Adipocyte (in vitro differentiated cells): ENCODE measurements at regions not wholly inside any gene's neighbourhood (a gene's known extent, or its start where the extent isn't known, plus 50 kb on each side); places are given as distances from the start of the nearest gene placed in this dataset.
A peak's percentile ranks its signal among the peaks of the same experiment; 100 is the strongest.

Source experiments
- DNase-seq: peaks from one replicate; pipeline ENCODE4 v3.0.0-alpha.2; 2015; ENCODE audit warnings: low read depth
- H3K27me3 ChIP-seq: replicated peaks from 2 replicates; pipeline ENCODE4 v1.7.0; 2013; ENCODE audit warnings: mild to moderate bottlenecking, low read length, moderate library complexity; ENCODE audit not compliant: control insufficient read depth, insufficient read depth
- H3K36me3 ChIP-seq: 2 replicates; pipeline ENCODE4 v1.7.0; 2013; ENCODE audit warnings: low read length, mild to moderate bottlenecking, moderate library complexity; ENCODE audit not compliant: control insufficient read depth, insufficient read depth, severe bottlenecking
- H3K4me1 ChIP-seq: 2 replicates; pipeline ENCODE4 v1.7.0; 2013; ENCODE audit warnings: mild to moderate bottlenecking, low read length, moderate library complexity; ENCODE audit not compliant: control insufficient read depth, insufficient read depth
- H3K4me3 ChIP-seq: 2 replicates; pipeline ENCODE4 v1.7.0; 2013; ENCODE audit warnings: mild to moderate bottlenecking, low read length, moderate library complexity
- H3K9ac ChIP-seq: 2 replicates; pipeline ENCODE4 v1.7.0; 2013; ENCODE audit warnings: mild to moderate bottlenecking, low read length, moderate library complexity
- H3K9me3 ChIP-seq: 2 replicates; pipeline ENCODE4 v1.7.0; 2013; ENCODE audit warnings: mild to moderate bottlenecking, low read length, moderate library complexity; ENCODE audit not compliant: control insufficient read depth

DNA sequence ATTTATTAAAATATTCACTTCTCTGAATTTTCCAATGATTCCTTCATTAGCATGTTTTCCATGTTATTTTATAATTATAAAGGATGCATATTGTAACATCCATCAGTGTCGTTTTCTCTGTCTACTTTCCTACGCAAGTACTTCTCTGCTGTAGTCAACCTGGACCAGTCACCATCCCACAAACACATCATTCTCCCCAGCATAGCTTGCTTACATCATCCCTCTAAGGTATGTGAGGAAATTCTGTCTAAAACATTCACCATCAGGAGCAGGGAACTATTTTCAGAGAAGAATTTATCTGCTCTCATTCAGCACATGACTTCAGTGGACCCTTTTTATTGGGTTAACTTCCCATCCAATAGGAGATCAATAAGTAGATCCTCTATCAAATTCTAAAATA, 806.1 kb upstream of the ARGLU1 start:
- Histone ChIP-seq H3K9me3 (no peaks in the 10 kb centered on the region), H3K9ac (no peak overlapping the region), H3K36me3 (no peaks in the 10 kb centered on the region), H3K4me1 (peaks cover 15% of the 10 kb centered on the region), H3K4me3 (no peak overlapping the region), H3K27me3 (no peaks in the 10 kb centered on the region)
- DNase-seq = no peak

- H3K4me1 ChIP-seq = peaks cover 15% of the 10 kb centered on the region
- no peak overlapping the region for H3K9ac ChIP-seq
- H3K4me3 ChIP-seq = no peak overlapping the region
- H3K9me3 ChIP-seq = no peaks in the 10 kb centered on the region
- H3K36me3 ChIP-seq = no peaks in the 10 kb centered on the region
- peak; percentile 94 for DNase-seq
- H3K27me3 ChIP-seq = no peaks in the 10 kb centered on the region
Observed at GRCh38 chr13:107373551-107373950, 805.6 kb upstream of the ARGLU1 start.

DNA sequence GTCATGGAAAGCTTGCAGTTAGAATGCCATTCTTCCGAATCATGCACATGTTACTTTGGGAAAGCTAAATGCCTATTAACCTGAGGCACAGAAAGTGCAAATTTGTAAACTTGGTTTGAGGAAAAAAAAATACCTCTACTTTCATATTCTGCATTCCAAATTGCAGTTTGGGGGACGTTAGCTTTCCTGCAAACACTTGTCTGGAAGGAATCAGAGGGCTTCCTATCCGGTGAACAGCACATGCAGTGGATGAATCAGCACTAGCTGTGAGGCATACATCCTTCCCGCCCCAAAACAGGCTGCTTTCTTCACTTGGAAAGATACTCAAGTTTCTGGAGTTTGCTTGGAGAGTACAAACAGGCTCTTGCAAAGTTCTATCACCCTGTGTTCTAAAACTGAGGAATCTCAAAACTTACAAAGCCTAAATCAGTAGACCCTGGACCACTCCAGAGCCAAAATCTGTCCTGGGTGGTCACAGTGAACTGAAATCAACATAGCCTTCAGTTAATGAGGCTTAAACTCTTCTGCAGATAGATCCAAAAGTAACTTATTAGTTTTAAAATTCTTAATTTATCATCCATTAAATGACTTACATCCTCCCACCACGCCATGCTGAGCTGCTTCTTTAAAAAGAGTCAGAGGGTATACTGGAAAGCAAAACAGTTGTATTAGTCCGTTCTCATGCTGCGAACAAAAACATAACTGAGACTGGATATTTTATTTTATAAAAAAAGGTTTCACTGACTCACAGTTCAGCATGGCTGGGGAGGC, 802.3 kb upstream of the ARGLU1 start:
- Histone ChIP-seq H3K4me3 (no peak overlapping the region), H3K9ac (no peak overlapping the region), H3K4me1 (peaks cover 4% of the 10 kb centered on the region), H3K27me3 (no peaks in the 10 kb centered on the region), H3K9me3 (no peaks in the 10 kb centered on the region), H3K36me3 (no peaks in the 10 kb centered on the region)
- DNase-seq = peak; percentile 79

GRCh38 chr13:107367258-107367657, 799.3 kb upstream of the ARGLU1 start:
- Histone ChIP-seq H3K9ac (no peak overlapping the region), H3K9me3 (no peaks in the 10 kb centered on the region), H3K4me3 (no peak overlapping the region), H3K36me3 (no peaks in the 10 kb centered on the region), H3K27me3 (no peaks in the 10 kb centered on the region), H3K4me1 (peaks cover 5% of the 10 kb centered on the region)
- no peak for DNase-seq

DNA sequence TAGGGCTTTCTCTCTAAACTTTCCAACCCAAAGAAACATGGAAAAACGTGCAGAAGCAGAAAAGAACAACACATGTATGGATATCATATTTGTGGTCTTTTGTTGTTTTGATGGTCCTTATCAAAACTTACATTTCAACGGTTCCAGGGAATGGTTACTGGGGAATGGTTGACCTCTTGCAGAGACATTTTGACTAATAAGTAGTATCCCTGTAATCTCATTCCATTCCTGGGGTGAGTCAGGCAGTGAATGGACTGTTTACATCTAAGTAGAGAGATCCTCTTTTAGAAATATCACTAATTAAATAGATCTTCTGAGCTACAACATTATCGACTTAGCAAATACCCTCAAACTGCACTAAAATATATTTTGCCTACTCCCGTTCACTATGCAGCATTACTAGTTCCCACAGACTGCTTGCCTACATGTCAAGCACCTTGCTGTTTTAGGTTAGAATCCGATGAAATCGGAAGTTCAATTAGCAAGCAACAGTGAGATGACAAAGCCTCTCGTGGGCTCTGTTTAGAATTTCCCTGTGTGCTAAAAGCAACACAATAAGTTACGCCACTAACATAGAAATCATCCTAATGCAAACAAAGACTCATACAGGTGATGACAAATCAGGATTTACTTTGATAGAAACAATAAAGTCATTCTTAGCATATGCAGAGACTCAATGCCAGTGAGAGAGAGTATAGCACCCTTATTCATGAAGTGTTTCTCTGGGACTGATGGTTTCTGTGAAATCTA, 797.7 kb upstream of the ARGLU1 start:
- no peaks in the 10 kb centered on the region for H3K36me3 ChIP-seq
- DNase-seq = peak; percentile 37
- no peak overlapping the region for H3K9ac ChIP-seq
- no peak overlapping the region for H3K4me3 ChIP-seq
- no peaks in the 10 kb centered on the region for H3K27me3 ChIP-seq
- H3K9me3 ChIP-seq = no peaks in the 10 kb centered on the region
- peaks cover 5% of the 10 kb centered on the region for H3K4me1 ChIP-seq

- DNase-seq = no peak
- Histone ChIP-seq H3K4me1 (peaks cover 5% of the 10 kb centered on the region), H3K4me3 (no peak overlapping the region), H3K9me3 (no peaks in the 10 kb centered on the region), H3K9ac (no peak overlapping the region), H3K36me3 (no peaks in the 10 kb centered on the region), H3K27me3 (no peaks in the 10 kb centered on the region)
Observed at GRCh38 chr13:107364658-107365057, 796.7 kb upstream of the ARGLU1 start.

GRCh38 chr13:107361666-107362065, 793.7 kb upstream of the ARGLU1 start:
- no peak overlapping the region for H3K9ac ChIP-seq
- H3K27me3 ChIP-seq = no peaks in the 10 kb centered on the region
- DNase-seq = no peak
- H3K4me1 ChIP-seq = peaks cover 5% of the 10 kb centered on the region
- no peaks in the 10 kb centered on the region for H3K9me3 ChIP-seq
- H3K4me3 ChIP-seq = no peak overlapping the region
- H3K36me3 ChIP-seq = no peaks in the 10 kb centered on the region

DNA sequence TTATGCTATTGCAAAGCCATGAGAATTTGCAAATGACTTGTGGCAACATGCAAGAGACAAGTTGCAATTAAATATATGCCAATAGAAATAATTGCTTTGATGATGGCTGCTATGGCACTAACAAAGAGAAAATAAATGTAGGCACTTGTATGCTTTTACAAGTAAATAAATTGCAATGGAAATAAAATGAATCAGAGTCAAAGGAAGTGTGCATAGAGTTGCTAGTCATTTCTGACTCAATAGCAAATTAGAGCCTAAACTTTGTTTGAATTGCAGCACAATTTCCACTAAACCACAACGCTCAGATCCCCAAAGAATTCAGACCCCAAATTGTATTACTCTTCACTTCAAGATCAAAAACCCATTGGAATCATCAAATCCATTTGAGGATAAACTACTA, 792.1 kb upstream of the ARGLU1 start:
- Histone ChIP-seq H3K9me3 (peaks cover 1% of the 10 kb centered on the region), H3K9ac (no peak overlapping the region), H3K4me3 (no peak overlapping the region), H3K27me3 (no peaks in the 10 kb centered on the region), H3K36me3 (no peaks in the 10 kb centered on the region), H3K4me1 (no peaks in the 10 kb centered on the region)
- no peak for DNase-seq

- no peak overlapping the region for H3K4me3 ChIP-seq
- DNase-seq = no peak
- no peaks in the 10 kb centered on the region for H3K27me3 ChIP-seq
- no peak overlapping the region for H3K9ac ChIP-seq
- no peaks in the 10 kb centered on the region for H3K4me1 ChIP-seq
- peaks cover 3% of the 10 kb centered on the region for H3K9me3 ChIP-seq
- no peaks in the 10 kb centered on the region for H3K36me3 ChIP-seq
Observed at GRCh38 chr13:107358866-107359265, 790.9 kb upstream of the ARGLU1 start.

DNA sequence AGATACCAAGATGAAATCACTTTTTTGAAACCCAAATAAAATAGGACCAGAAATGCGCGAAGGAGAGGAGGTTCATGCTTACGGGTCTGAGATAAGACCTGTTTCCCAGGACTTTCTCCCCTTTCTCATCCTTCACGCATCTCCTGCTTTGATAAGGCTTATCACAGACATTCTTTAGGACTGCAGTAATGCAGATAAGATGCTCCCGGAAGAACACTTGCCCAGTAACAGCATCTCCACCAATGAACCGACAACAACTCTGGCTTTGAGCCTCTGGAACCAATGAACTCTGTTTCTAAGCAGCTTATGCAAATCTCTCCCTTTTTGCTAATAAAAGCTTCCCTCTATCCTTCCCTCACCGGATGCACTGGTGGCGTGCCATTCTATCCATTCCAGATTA, 783.4 kb upstream of the ARGLU1 start:
- Histone ChIP-seq H3K27me3 (no peaks in the 10 kb centered on the region), H3K9me3 (peaks cover 3% of the 10 kb centered on the region), H3K9ac (no peak overlapping the region), H3K4me3 (no peak overlapping the region), H3K4me1 (peaks cover 10% of the 10 kb centered on the region), H3K36me3 (no peaks in the 10 kb centered on the region)
- DNase-seq = no peak

DNA sequence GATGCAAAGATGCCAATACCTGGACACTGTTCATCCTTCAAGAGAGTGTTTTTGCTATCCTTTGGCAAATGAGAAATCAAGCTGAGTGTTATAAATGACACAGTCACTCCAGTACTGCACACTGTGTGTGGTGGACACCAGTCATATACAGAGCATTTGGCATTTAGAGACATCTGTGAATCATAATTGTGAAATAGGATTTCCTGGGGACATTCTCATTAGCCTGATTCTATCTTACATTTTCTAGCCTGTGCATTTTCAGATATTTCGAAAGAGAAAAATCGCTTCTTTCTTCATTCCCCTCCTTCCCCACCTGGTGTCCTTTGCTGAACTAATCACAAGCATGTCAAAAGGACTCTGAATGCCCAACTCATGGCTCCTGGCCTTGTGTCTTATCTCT, 781.0 kb upstream of the ARGLU1 start:
- H3K4me3 ChIP-seq = no peak overlapping the region
- H3K9me3 ChIP-seq = no peaks in the 10 kb centered on the region
- H3K9ac ChIP-seq = no peak overlapping the region
- DNase-seq = peak; percentile 68
- H3K4me1 ChIP-seq = peaks cover 10% of the 10 kb centered on the region
- H3K36me3 ChIP-seq = no peaks in the 10 kb centered on the region
- no peaks in the 10 kb centered on the region for H3K27me3 ChIP-seq
